NCI-H748 (cell line): ENCODE measurements at regions not wholly inside any gene's neighbourhood (a gene's known extent, or its start where the extent isn't known, plus 50 kb on each side); places are given as distances from the start of the nearest gene placed in this dataset.

Source experiments
- DNase-seq: peaks from one replicate; lab custom pipeline; 2025; ENCODE audit not compliant: unreplicated experiment; lab: John Stamatoyannopoulos, UW

GRCh38 chr16:86353148-86353547 is 157.2 kb upstream of the FOXF1 start:
- no peak for DNase-seq

GRCh38 chr16:86353948-86354347 is 156.4 kb upstream of the FOXF1 start:
- no peak for DNase-seq

GRCh38 chr16:86354641-86355513 is 155.4 kb upstream of the FOXF1 start:
- no peak for DNase-seq

GRCh38 chr16:86355531-86355930 is 154.8 kb upstream of the FOXF1 start:
- no peak for DNase-seq

- no peak for DNase-seq
Observed at GRCh38 chr16:86355951-86356350, 154.4 kb upstream of the FOXF1 start.

- DNase-seq = no peak
Observed at GRCh38 chr16:86356804-86357203, 153.5 kb upstream of the FOXF1 start.

- no peak for DNase-seq
Observed at GRCh38 chr16:86357303-86357702, 153.0 kb upstream of the FOXF1 start.

GRCh38 chr16:86357950-86358349 is 152.4 kb upstream of the FOXF1 start:
- DNase-seq = no peak

GRCh38 chr16:86359571-86359970 is 150.8 kb upstream of the FOXF1 start:
- no peak for DNase-seq

- no peak for DNase-seq
Observed at GRCh38 chr16:86362155-86362849, 148.0 kb upstream of the FOXF1 start.

GRCh38 chr16:86363057-86363490 is 147.3 kb upstream of the FOXF1 start:
- DNase-seq = no peak

- DNase-seq = no peak
Observed at GRCh38 chr16:86363836-86364618, 146.3 kb upstream of the FOXF1 start.

- DNase-seq = no peak
Observed at GRCh38 chr16:86364653-86365380, 145.5 kb upstream of the FOXF1 start.

GRCh38 chr16:86365513-86366273 is 144.6 kb upstream of the FOXF1 start:
- DNase-seq = no peak

- no peak for DNase-seq
Observed at GRCh38 chr16:86366481-86366880, 143.8 kb upstream of the FOXF1 start.

GRCh38 chr16:86367291-86368072 is 142.8 kb upstream of the FOXF1 start:
- no peak for DNase-seq

- DNase-seq = no peak
Observed at GRCh38 chr16:86368261-86368660, 142.1 kb upstream of the FOXF1 start.

- no peak for DNase-seq
Observed at GRCh38 chr16:86370062-86370461, 140.3 kb upstream of the FOXF1 start.

- no peak for DNase-seq
Observed at GRCh38 chr16:86371083-86371803, 139.1 kb upstream of the FOXF1 start.
